AG04450 (cell line): ENCODE measurements at regions not wholly inside any gene's neighbourhood (a gene's known extent, or its start where the extent isn't known, plus 50 kb on each side); places are given as distances from the start of the nearest gene placed in this dataset.

ENCODE experiments used
- CTCF ChIA-PET: fragments of 300-600, 350-600 bp; formaldehyde crosslinking; extraction: SDS; loops from one replicate; lab custom pipeline; 2022; ENCODE audit warnings: antibody characterized with exemption, inconsistent platforms; lab: Charles Lee
- POLR2A ChIA-PET: fragments of 350-600 bp; formaldehyde crosslinking; extraction: SDS; loops from one replicate; lab custom pipeline; 2021; ENCODE audit warnings: antibody characterized with exemption, inconsistent platforms; lab: Yijun Ruan, JAX
- DNase-seq: peaks from one replicate; pipeline ENCODE4 v3.0.0-alpha.2; 2011; ENCODE audit warnings: low read depth, low spot score
- H3K27ac ChIP-seq: one replicate; pipeline ENCODE4 v1.5.1; 2012; ENCODE audit warnings: low read depth, low read length, control low read depth
- H3K27me3 ChIP-seq: one replicate; pipeline ENCODE4 v1.6.0; 2012; ENCODE audit warnings: low read length; ENCODE audit not compliant: control insufficient read depth, insufficient read depth
- H3K4me3 ChIP-seq: 2 replicates; pipeline ENCODE4 v1.5.1; 2011; ENCODE audit warnings: mild to moderate bottlenecking, low read depth, low read length, control low read depth
- H3K9me3 ChIP-seq: 2 replicates; pipeline ENCODE4 v1.5.1; 2012; ENCODE audit warnings: low read length; ENCODE audit not compliant: control insufficient read depth, insufficient read depth
- CTCF ChIP-seq: IDR thresholded peaks from 2 replicates; pipeline ENCODE4 v1.5.1; 2011; ENCODE audit warnings: low read depth, low read length, control low read depth, inconsistent platforms

GRCh38 chr3:168862466-168862865, 766.7 kb upstream of the GOLIM4 start:
- Histone ChIP-seq H3K27ac (no peak overlapping the region), H3K4me3 (no peak overlapping the region), H3K27me3 (no peaks in the 10 kb centered on the region), H3K9me3 (no peaks in the 10 kb centered on the region)
- DNase-seq = no peak
- POLR2A ChIA-PET = no interaction called here
- CTCF ChIA-PET = interaction anchor here (0.6 to 6.1 kb wide), 4 partner anchors 14 to 651 kb away, joined by 3 to 54 read pairs (median 4); no protein-coding TSS in a partner anchor
- no peak for TF ChIP-seq CTCF

DNA sequence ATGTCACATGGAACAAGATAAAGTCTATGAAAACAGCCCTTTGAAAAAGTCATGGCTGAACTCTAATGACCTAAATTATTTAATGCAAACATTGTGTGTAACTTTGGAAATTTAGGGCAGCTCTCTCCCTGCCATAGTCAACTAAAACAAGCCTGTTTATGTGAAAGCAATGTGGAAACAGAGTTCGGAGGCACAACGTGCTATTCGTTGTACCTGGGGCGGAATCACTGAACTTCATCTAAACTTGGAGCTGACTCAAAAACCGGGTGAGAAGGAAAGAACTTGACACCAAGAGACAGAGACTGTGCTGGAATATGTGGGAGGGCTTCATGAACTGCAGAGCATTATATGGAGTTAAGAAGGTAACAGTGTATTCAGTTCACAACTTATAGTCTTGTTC, 764.9 kb upstream of the GOLIM4 start:
- POLR2A ChIA-PET = no interaction called here

GRCh38 chr3:168860028-168860427, 764.3 kb upstream of the GOLIM4 start:
- no peak for DNase-seq
- Histone ChIP-seq H3K27ac (no peak overlapping the region), H3K9me3 (no peaks in the 10 kb centered on the region), H3K27me3 (no peaks in the 10 kb centered on the region), H3K4me3 (no peak overlapping the region)
- ChIA-PET CTCF (interaction anchor here (1.1 to 1.4 kb wide), 2 partner anchors 649 to 808 kb away, joined by 4 to 5 read pairs; no protein-coding TSS in a partner anchor), POLR2A (no interaction called here)
- no peak for TF ChIP-seq CTCF

More for the DNA sequence above, 764.9 kb upstream of the GOLIM4 start:
- Histone ChIP-seq H3K4me3 (no peak overlapping the region), H3K27ac (no peak overlapping the region), H3K9me3 (no peaks in the 10 kb centered on the region), H3K27me3 (no peaks in the 10 kb centered on the region)
- no peak for TF ChIP-seq CTCF
- no peak for DNase-seq
- CTCF ChIA-PET = interaction anchor here (1.4 kb wide), 2 partner anchors 13 to 807 kb away, joined by 5 read pairs; no protein-coding TSS in a partner anchor

DNA sequence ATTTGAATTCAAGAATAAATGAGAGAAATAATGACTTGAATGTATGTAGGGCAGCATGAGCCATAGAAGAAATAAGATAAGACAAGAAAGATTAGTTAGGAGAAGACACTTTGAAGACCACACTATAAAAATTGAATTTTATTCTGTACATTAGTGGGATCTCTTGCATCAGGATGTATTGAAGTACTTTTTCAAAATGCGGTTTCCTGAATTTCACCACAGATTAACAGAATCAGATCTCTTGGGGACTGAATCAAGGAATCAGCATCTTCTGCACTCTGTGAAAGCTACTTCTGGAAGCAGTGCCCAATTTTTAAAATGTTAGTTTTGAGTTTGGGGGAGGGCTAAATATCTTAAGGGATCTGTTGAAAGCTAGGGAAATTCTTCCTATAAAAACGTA, 763.9 kb upstream of the GOLIM4 start:
- H3K4me3 ChIP-seq = no peak overlapping the region
- ChIA-PET CTCF (interaction anchor here (1.1 kb wide), 1 partner anchor 648 kb away, joined by 4 read pairs; no protein-coding TSS in a partner anchor), POLR2A (no interaction called here)
- no peak for DNase-seq
- no peaks in the 10 kb centered on the region for H3K27me3 ChIP-seq
- H3K9me3 ChIP-seq = no peaks in the 10 kb centered on the region
- TF ChIP-seq CTCF = no peak
- H3K27ac ChIP-seq = no peak overlapping the region

DNA sequence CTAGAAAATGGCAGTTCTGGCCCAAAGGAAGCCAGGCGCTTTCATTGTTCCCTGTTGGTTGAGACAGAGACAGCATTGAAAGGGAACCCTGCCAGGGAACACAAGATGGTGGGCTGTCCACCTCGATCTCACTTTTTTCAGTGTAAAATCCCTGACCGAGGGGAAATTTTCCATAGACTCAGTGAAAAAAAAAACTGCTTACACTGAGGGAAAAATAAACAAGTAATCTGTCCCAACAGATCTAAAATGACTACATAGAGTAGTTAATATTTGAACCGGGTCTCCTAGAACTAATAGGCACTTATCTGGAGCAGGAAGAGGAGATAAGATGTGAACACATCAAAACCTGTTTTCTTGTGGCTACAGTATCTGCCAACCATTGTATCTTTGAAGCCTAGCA, 763.4 kb upstream of the GOLIM4 start:
- Histone ChIP-seq H3K27me3 (no peaks in the 10 kb centered on the region), H3K27ac (no peak overlapping the region), H3K9me3 (no peaks in the 10 kb centered on the region), H3K4me3 (no peak overlapping the region)
- POLR2A ChIA-PET = no interaction called here
- CTCF ChIA-PET = interaction anchor here (1.1 kb wide), 1 partner anchor 648 kb away, joined by 4 read pairs; no protein-coding TSS in a partner anchor
- TF ChIP-seq CTCF = no peak
- DNase-seq = no peak
